ENCODE measurements at regions not wholly inside any gene's neighbourhood (a gene's known extent, or its start where the extent isn't known, plus 50 kb on each side); places are given as distances from the start of the nearest gene placed in this dataset.

- Mint-ChIP-seq H3K9me3 (peaks cover 0 to 12% of the 10 kb centered on the region in 2 donors), H3K4me3 (no peak overlapping the region), H3K27me3 (no peaks in the 10 kb centered on the region), H3K4me1 (no peaks in the 10 kb centered on the region), H3K27ac (no peak overlapping the region)
- DNase-seq (no peak), ATAC-seq (no peak)
Observed at GRCh38 chr4:12747154-12747553, 737.0 kb downstream of the RAB28 start.

- H3K4me3 Mint-ChIP-seq: no peak overlapping the region
- ATAC-seq (no peak), DNase-seq (no peak)
- H3K27me3 Mint-ChIP-seq: no peaks in the 10 kb centered on the region
- no peaks in the 10 kb centered on the region for H3K4me1 Mint-ChIP-seq
- H3K27ac Mint-ChIP-seq: no peak overlapping the region
- peaks cover 7 to 9% of the 10 kb centered on the region in 2 donors for H3K9me3 Mint-ChIP-seq
Observed at GRCh38 chr4:12746221-12746620, 737.9 kb downstream of the RAB28 start.

GRCh38 chr4:12734586-12734985 lies 749.6 kb downstream of the RAB28 start:
- ATAC-seq (no peak), DNase-seq (no peak)
- Mint-ChIP-seq H3K4me3 (no peak overlapping the region), H3K27me3 (peaks cover 33% of the 10 kb centered on the region), H3K4me1 (no peaks in the 10 kb centered on the region), H3K9me3 (no peaks in the 10 kb centered on the region), H3K27ac (peak overlapping the region in 1 of 2 donors; percentile 65)

GRCh38 chr4:12729384-12729783 lies 754.8 kb downstream of the RAB28 start:
- H3K4me3 Mint-ChIP-seq: no peak overlapping the region
- ATAC-seq (no peak), DNase-seq (no peak)
- no peaks in the 10 kb centered on the region for H3K4me1 Mint-ChIP-seq
- no peak overlapping the region for H3K27ac Mint-ChIP-seq
- peaks cover 44% of the 10 kb centered on the region for H3K27me3 Mint-ChIP-seq
- no peaks in the 10 kb centered on the region for H3K9me3 Mint-ChIP-seq

GRCh38 chr4:12724510-12724909 lies 759.6 kb downstream of the RAB28 start:
- Mint-ChIP-seq H3K27me3 (peaks cover 37% of the 10 kb centered on the region), H3K4me1 (no peaks in the 10 kb centered on the region), H3K27ac (no peak overlapping the region), H3K4me3 (no peak overlapping the region), H3K9me3 (no peaks in the 10 kb centered on the region)
- ATAC-seq (no peak), DNase-seq (no peak)

- H3K4me3 Mint-ChIP-seq: no peak overlapping the region
Observed at GRCh38 chr4:12723849-12724447, 760.2 kb downstream of the RAB28 start.

GRCh38 chr4:12716896-12717295 lies 767.2 kb downstream of the RAB28 start:
- no peak overlapping the region for H3K27ac Mint-ChIP-seq
- no peaks in the 10 kb centered on the region for H3K4me1 Mint-ChIP-seq
- no peak for ATAC-seq
- no peak overlapping the region for H3K4me3 Mint-ChIP-seq
- H3K27me3 Mint-ChIP-seq: peaks cover 1% of the 10 kb centered on the region
- H3K9me3 Mint-ChIP-seq: peaks cover 3 to 12% of the 10 kb centered on the region in 2 donors
- DNase-seq: no peak

More at GRCh38 chr4:12723849-12724447, 760.2 kb downstream of the RAB28 start:
- H3K9me3 Mint-ChIP-seq: no peaks in the 10 kb centered on the region
- no peak for ATAC-seq
- peaks cover 37% of the 10 kb centered on the region for H3K27me3 Mint-ChIP-seq
- no peaks in the 10 kb centered on the region for H3K4me1 Mint-ChIP-seq
- DNase-seq: no peak
- no peak overlapping the region for H3K27ac Mint-ChIP-seq

- Mint-ChIP-seq H3K27me3 (no peaks in the 10 kb centered on the region), H3K27ac (no peak overlapping the region), H3K9me3 (peaks cover 5 to 15% of the 10 kb centered on the region in 2 donors), H3K4me1 (no peaks in the 10 kb centered on the region), H3K4me3 (no peak overlapping the region)
- DNase-seq (no peak), ATAC-seq (peak; percentile 57)
Observed at GRCh38 chr4:12712648-12713339, 771.3 kb downstream of the RAB28 start.

GRCh38 chr4:12707381-12708175 lies 776.6 kb downstream of the RAB28 start:
- ATAC-seq: no peak
- no peak overlapping the region for H3K4me3 Mint-ChIP-seq
- H3K4me1 Mint-ChIP-seq: no peaks in the 10 kb centered on the region
- no peak overlapping the region for H3K27ac Mint-ChIP-seq
- no peak for DNase-seq
- no peaks in the 10 kb centered on the region for H3K27me3 Mint-ChIP-seq
- peaks cover 5 to 10% of the 10 kb centered on the region in 2 donors for H3K9me3 Mint-ChIP-seq

- ATAC-seq: no peak
- H3K4me1 Mint-ChIP-seq: no peaks in the 10 kb centered on the region
- DNase-seq: no peak
- H3K27ac Mint-ChIP-seq: no peak overlapping the region
- H3K9me3 Mint-ChIP-seq: no peaks in the 10 kb centered on the region
- no peaks in the 10 kb centered on the region for H3K27me3 Mint-ChIP-seq
- H3K4me3 Mint-ChIP-seq: no peak overlapping the region
Observed at GRCh38 chr4:12703036-12703435, 781.1 kb downstream of the RAB28 start.

- Mint-ChIP-seq H3K27me3 (no peaks in the 10 kb centered on the region), H3K27ac (no peak overlapping the region), H3K4me3 (no peak overlapping the region), H3K4me1 (no peaks in the 10 kb centered on the region), H3K9me3 (no peaks in the 10 kb centered on the region)
- DNase-seq (no peak), ATAC-seq (no peak)
Observed at GRCh38 chr4:12701384-12701783, 782.8 kb downstream of the RAB28 start.

- DNase-seq (no peak), ATAC-seq (no peak)
- H3K27ac Mint-ChIP-seq: no peak overlapping the region
- no peak overlapping the region for H3K4me3 Mint-ChIP-seq
- H3K27me3 Mint-ChIP-seq: no peaks in the 10 kb centered on the region
- no peaks in the 10 kb centered on the region for H3K4me1 Mint-ChIP-seq
- no peaks in the 10 kb centered on the region for H3K9me3 Mint-ChIP-seq
Observed at GRCh38 chr4:12697970-12698369, 786.2 kb downstream of the RAB28 start.

GRCh38 chr4:12692815-12693214 lies 791.3 kb downstream of the RAB28 start:
- DNase-seq: no peak
- H3K4me3 Mint-ChIP-seq: no peak overlapping the region
- no peak overlapping the region for H3K27ac Mint-ChIP-seq
- no peak for ATAC-seq
- H3K27me3 Mint-ChIP-seq: no peaks in the 10 kb centered on the region
- H3K9me3 Mint-ChIP-seq: peaks cover 0 to 5% of the 10 kb centered on the region in 2 donors
- no peaks in the 10 kb centered on the region for H3K4me1 Mint-ChIP-seq

GRCh38 chr4:12691168-12691567 lies 793.0 kb downstream of the RAB28 start:
- no peaks in the 10 kb centered on the region for H3K4me1 Mint-ChIP-seq
- no peak for DNase-seq
- H3K4me3 Mint-ChIP-seq: no peak overlapping the region
- H3K27me3 Mint-ChIP-seq: no peaks in the 10 kb centered on the region
- peaks cover 0 to 5% of the 10 kb centered on the region in 2 donors for H3K9me3 Mint-ChIP-seq
- no peak overlapping the region for H3K27ac Mint-ChIP-seq
- no peak for ATAC-seq

- Mint-ChIP-seq H3K4me3 (no peak overlapping the region), H3K27me3 (no peaks in the 10 kb centered on the region)
Observed at GRCh38 chr4:12689457-12689856, 794.7 kb downstream of the RAB28 start.

GRCh38 chr4:12679217-12679616 lies 804.9 kb downstream of the RAB28 start:
- Mint-ChIP-seq H3K4me3 (no peak overlapping the region), H3K27me3 (no peaks in the 10 kb centered on the region), H3K4me1 (no peaks in the 10 kb centered on the region), H3K27ac (no peak overlapping the region), H3K9me3 (peaks cover 6 to 8% of the 10 kb centered on the region in 2 donors)
- no peak for ATAC-seq
- DNase-seq: no peak

More at GRCh38 chr4:12689457-12689856, 794.7 kb downstream of the RAB28 start:
- H3K9me3 Mint-ChIP-seq: peaks cover 0 to 5% of the 10 kb centered on the region in 2 donors
- DNase-seq: no peak
- no peak for ATAC-seq
- H3K4me1 Mint-ChIP-seq: no peaks in the 10 kb centered on the region
- no peak overlapping the region for H3K27ac Mint-ChIP-seq

All from stimulated activated naive CD8-positive, alpha-beta T cell treated with anti-CD3 and anti-CD28 coated beads, Interleukin-15, amount 100 ng/mL, for 72 hours (primary cell).